ENCODE measurements at regions not wholly inside any gene's neighbourhood (a gene's known extent, or its start where the extent isn't known, plus 50 kb on each side); places are given as distances from the start of the nearest gene placed in this dataset.

GRCh38 chr13:97135883-97136282, 86.2 kb upstream of the MBNL2 start:
- no peak for TF ChIP-seq POLR2A (IDR thresholded peaks at IDR 0.05)
- TF ChIP-seq CTCF (IDR thresholded peaks at IDR 0.05), result no peak
